GM23338 (cell line): ENCODE measurements at regions not wholly inside any gene's neighbourhood (a gene's known extent, or its start where the extent isn't known, plus 50 kb on each side); places are given as distances from the start of the nearest gene placed in this dataset.

Experiments
- ATAC-seq: fragments of 200-7000 bp; cut with Tn5 transposase; 3 replicates; pipeline ENCODE4 v1.9.1; 2020
- DNase-seq: peaks from one replicate; pipeline ENCODE4 v3.0.0-alpha.2; 2015; ENCODE audit warnings: low spot score
- H2AFZ ChIP-seq: fragments of 200-600 bp; sonication (generic); 2 replicates; pipeline ENCODE4 v1.8.0; 2016; ENCODE audit warnings: antibody characterized with exemption, mild to moderate bottlenecking, moderate library complexity
- H3F3A ChIP-seq: fragments of 200-600 bp; sonication (generic); replicated peaks from 2 replicates; pipeline ENCODE4 v1.8.0; 2017; ENCODE audit warnings: antibody characterized with exemption, mixed run types, low read depth
- H3K27ac ChIP-seq: fragments of 200-600 bp; sonication (generic); 2 replicates; pipeline ENCODE4 v1.6.1; 2016; ENCODE audit warnings: low read depth
- H3K27me3 ChIP-seq: fragments of 200-600 bp; sonication (generic); 2 replicates; pipeline ENCODE4 v1.8.0; 2016; ENCODE audit warnings: mild to moderate bottlenecking, mixed run types, moderate library complexity; ENCODE audit not compliant: insufficient read depth
- H3K36me3 ChIP-seq: fragments of 200-600 bp; sonication (generic); 2 replicates; pipeline ENCODE4 v1.8.0; 2016; ENCODE audit warnings: mild to moderate bottlenecking; ENCODE audit not compliant: insufficient read depth
- H3K4me1 ChIP-seq: fragments of 200-600 bp; sonication (generic); 2 replicates; pipeline ENCODE4 v1.8.0; 2016; ENCODE audit warnings: mild to moderate bottlenecking, moderate library complexity; ENCODE audit not compliant: insufficient read depth
- H3K4me2 ChIP-seq: fragments of 200-600 bp; sonication (generic); 2 replicates; pipeline ENCODE4 v1.7.1; 2017; ENCODE audit warnings: mixed run types
- H3K4me3 ChIP-seq: fragments of 200-600 bp; sonication (generic); 2 replicates; pipeline ENCODE4 v1.6.1; 2016; ENCODE audit warnings: mixed run types
- H3K79me2 ChIP-seq: fragments of 200-600 bp; sonication (generic); replicated peaks from 2 replicates; pipeline ENCODE4 v1.8.0; 2017; ENCODE audit warnings: mild to moderate bottlenecking; ENCODE audit not compliant: insufficient read depth
- H3K9me2 ChIP-seq: fragments of 200-600 bp; sonication (generic); 2 replicates; pipeline ENCODE4 v1.8.0; 2017; ENCODE audit not compliant: insufficient read depth
- H4K20me1 ChIP-seq: fragments of 200-600 bp; sonication (generic); replicated peaks from 2 replicates; pipeline ENCODE4 v1.8.0; 2017; ENCODE audit warnings: mild to moderate bottlenecking; ENCODE audit not compliant: insufficient read depth
- H3K27ac Mint-ChIP-seq: 2 replicates; pipeline ENCODE4 v1.8.0; 2020; ENCODE audit warnings: inconsistent platforms, mild to moderate bottlenecking, moderate library complexity, mixed read lengths
- H3K27me3 Mint-ChIP-seq: 3 replicates; pipeline ENCODE4 v1.8.0; 2022; ENCODE audit warnings: low read depth, mild to moderate bottlenecking, moderate library complexity, mixed read lengths, inconsistent platforms; ENCODE audit not compliant: insufficient read depth, poor library complexity
- H3K36me3 Mint-ChIP-seq: 3 replicates; pipeline ENCODE4 v1.8.0; 2021; ENCODE audit warnings: low read depth, mild to moderate bottlenecking, inconsistent platforms, moderate library complexity, mixed read lengths
- H3K4me1 Mint-ChIP-seq: 3 replicates; pipeline ENCODE4 v1.8.0; 2020; ENCODE audit warnings: mild to moderate bottlenecking, inconsistent platforms, mixed read lengths
- H3K4me3 Mint-ChIP-seq: 3 replicates; pipeline ENCODE4 v1.8.0; 2021; ENCODE audit warnings: moderate library complexity, mild to moderate bottlenecking, inconsistent platforms, mixed read lengths
- H3K9me3 Mint-ChIP-seq: 3 replicates; pipeline ENCODE4 v1.8.0; 2020; ENCODE audit warnings: moderate library complexity, mild to moderate bottlenecking, inconsistent platforms, mixed read lengths
- CREB1 ChIP-seq: fragments of 250-450 bp; sonication (Bioruptor Pico); IDR thresholded peaks from 2 replicates; pipeline ENCODE4 v1.5.0; 2020; ENCODE audit warnings: low read depth, mild to moderate bottlenecking, moderate library complexity
- CTCF ChIP-seq, 2 experiments: fragments of 200-600 bp in 1 of 2; sonication (generic) in 1 of 2; conservative IDR thresholded peaks; 2 replicates each; pipeline versions ENCODE4 v1.5.1 to v1.6.1; 2016 to 2017; ENCODE audit warnings: antibody characterized with exemption in 2 of 2, low read depth in 2 of 2, mild to moderate bottlenecking in 2 of 2, moderate library complexity in 1 of 2
- EZH2 ChIP-seq: fragments of 200-600 bp; sonication (generic); IDR thresholded peaks from one replicate; pipeline ENCODE4 v1.8.0; 2017; ENCODE audit warnings: antibody characterized with exemption, mild to moderate bottlenecking, low read depth; ENCODE audit not compliant: unreplicated experiment
- EZH2phosphoT487 ChIP-seq: fragments of 200-600 bp; sonication (generic); IDR thresholded peaks from one replicate; pipeline ENCODE4 v1.8.1; 2018; ENCODE audit warnings: antibody characterized with exemption; ENCODE audit not compliant: unreplicated experiment
- JUNB ChIP-seq: IDR thresholded peaks from one replicate; pipeline ENCODE4 v1.6.1; 2016; ENCODE audit warnings: antibody characterized with exemption; ENCODE audit not compliant: unreplicated experiment
- NANOG ChIP-seq: IDR thresholded peaks from 2 replicates; pipeline ENCODE4 v1.6.1; 2016; ENCODE audit warnings: antibody characterized with exemption, borderline replicate concordance
- POLR2AphosphoS5 ChIP-seq: IDR thresholded peaks from 2 replicates; pipeline ENCODE4 v1.6.1; 2016; ENCODE audit warnings: antibody characterized with exemption, low read depth
- STAT1 ChIP-seq: IDR thresholded peaks from one replicate; pipeline ENCODE4 v1.6.1; 2016; ENCODE audit warnings: antibody characterized with exemption; ENCODE audit not compliant: unreplicated experiment
- ZNF114 ChIP-seq: fragments of 250-450 bp; sonication (Bioruptor Pico); IDR thresholded peaks from 2 replicates; pipeline ENCODE4 v1.5.0; 2020; ENCODE audit warnings: mild to moderate bottlenecking, moderate library complexity
- ZNF331 ChIP-seq: fragments of 250-450 bp; sonication (Bioruptor Pico); IDR thresholded peaks from 2 replicates; pipeline ENCODE4 v1.5.0; 2020; ENCODE audit warnings: low read depth, mild to moderate bottlenecking, moderate library complexity
- TF ChIP-seq, protein P1 (sequence below): IDR thresholded peaks from one replicate; pipeline ENCODE4 v1.6.1; 2018; ENCODE audit warnings: antibody characterized with exemption; ENCODE audit not compliant: unreplicated experiment
- TF ChIP-seq, protein P2 (sequence below): fragments of 250-450 bp; sonication (Bioruptor Pico); IDR thresholded peaks from 2 replicates; pipeline ENCODE4 v1.5.0; 2020; ENCODE audit warnings: mild to moderate bottlenecking, moderate library complexity
- TF ChIP-seq, protein P3 (sequence below): IDR thresholded peaks from 2 replicates; pipeline ENCODE4 v1.6.1; 2016; ENCODE audit warnings: antibody characterized with exemption

GRCh38 chr6:151172751-151173150, 67.0 kb upstream of the AKAP12 start:
- H2AFZ ChIP-seq: no peak overlapping the region
- H3K27ac ChIP-seq: no peak overlapping the region
- Mint-ChIP-seq H3K36me3 (no peaks in the 10 kb centered on the region), H3K4me1 (peaks cover 8% of the 10 kb centered on the region), H3K4me3 (no peak overlapping the region), H3K27me3 (no peaks in the 10 kb centered on the region), H3K9me3 (no peaks in the 10 kb centered on the region), H3K27ac (no peak overlapping the region)
- H3K36me3 ChIP-seq: no peaks in the 10 kb centered on the region
- no peak overlapping the region for H3K4me2 ChIP-seq
- no peaks in the 10 kb centered on the region for H3K9me2 ChIP-seq
- no peaks in the 10 kb centered on the region for H3K27me3 ChIP-seq
- ATAC-seq: no peak
- no peaks in the 10 kb centered on the region; the same call in 1 of the 2 replicates for H3K4me1 ChIP-seq
- TF ChIP-seq CTCF (conservative IDR thresholded peaks at IDR 0.05; ENCODE audit: low read depth in 2 of 2) (no peak), POLR2AphosphoS5 (no peak), STAT1 (no peak), JUNB (no peak), EZH2phosphoT487 (no peak), EZH2 (no peak), ZNF114 (CRISPR knock-in tag) (no peak), ZNF331 (CRISPR knock-in tag) (no peak), CREB1 (CRISPR knock-in tag) (no peak), NANOG (no peak)
- TF ChIP-seq, protein P1, sequence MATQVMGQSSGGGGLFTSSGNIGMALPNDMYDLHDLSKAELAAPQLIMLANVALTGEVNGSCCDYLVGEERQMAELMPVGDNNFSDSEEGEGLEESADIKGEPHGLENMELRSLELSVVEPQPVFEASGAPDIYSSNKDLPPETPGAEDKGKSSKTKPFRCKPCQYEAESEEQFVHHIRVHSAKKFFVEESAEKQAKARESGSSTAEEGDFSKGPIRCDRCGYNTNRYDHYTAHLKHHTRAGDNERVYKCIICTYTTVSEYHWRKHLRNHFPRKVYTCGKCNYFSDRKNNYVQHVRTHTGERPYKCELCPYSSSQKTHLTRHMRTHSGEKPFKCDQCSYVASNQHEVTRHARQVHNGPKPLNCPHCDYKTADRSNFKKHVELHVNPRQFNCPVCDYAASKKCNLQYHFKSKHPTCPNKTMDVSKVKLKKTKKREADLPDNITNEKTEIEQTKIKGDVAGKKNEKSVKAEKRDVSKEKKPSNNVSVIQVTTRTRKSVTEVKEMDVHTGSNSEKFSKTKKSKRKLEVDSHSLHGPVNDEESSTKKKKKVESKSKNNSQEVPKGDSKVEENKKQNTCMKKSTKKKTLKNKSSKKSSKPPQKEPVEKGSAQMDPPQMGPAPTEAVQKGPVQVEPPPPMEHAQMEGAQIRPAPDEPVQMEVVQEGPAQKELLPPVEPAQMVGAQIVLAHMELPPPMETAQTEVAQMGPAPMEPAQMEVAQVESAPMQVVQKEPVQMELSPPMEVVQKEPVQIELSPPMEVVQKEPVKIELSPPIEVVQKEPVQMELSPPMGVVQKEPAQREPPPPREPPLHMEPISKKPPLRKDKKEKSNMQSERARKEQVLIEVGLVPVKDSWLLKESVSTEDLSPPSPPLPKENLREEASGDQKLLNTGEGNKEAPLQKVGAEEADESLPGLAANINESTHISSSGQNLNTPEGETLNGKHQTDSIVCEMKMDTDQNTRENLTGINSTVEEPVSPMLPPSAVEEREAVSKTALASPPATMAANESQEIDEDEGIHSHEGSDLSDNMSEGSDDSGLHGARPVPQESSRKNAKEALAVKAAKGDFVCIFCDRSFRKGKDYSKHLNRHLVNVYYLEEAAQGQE: no peak
- TF ChIP-seq, protein P2, sequence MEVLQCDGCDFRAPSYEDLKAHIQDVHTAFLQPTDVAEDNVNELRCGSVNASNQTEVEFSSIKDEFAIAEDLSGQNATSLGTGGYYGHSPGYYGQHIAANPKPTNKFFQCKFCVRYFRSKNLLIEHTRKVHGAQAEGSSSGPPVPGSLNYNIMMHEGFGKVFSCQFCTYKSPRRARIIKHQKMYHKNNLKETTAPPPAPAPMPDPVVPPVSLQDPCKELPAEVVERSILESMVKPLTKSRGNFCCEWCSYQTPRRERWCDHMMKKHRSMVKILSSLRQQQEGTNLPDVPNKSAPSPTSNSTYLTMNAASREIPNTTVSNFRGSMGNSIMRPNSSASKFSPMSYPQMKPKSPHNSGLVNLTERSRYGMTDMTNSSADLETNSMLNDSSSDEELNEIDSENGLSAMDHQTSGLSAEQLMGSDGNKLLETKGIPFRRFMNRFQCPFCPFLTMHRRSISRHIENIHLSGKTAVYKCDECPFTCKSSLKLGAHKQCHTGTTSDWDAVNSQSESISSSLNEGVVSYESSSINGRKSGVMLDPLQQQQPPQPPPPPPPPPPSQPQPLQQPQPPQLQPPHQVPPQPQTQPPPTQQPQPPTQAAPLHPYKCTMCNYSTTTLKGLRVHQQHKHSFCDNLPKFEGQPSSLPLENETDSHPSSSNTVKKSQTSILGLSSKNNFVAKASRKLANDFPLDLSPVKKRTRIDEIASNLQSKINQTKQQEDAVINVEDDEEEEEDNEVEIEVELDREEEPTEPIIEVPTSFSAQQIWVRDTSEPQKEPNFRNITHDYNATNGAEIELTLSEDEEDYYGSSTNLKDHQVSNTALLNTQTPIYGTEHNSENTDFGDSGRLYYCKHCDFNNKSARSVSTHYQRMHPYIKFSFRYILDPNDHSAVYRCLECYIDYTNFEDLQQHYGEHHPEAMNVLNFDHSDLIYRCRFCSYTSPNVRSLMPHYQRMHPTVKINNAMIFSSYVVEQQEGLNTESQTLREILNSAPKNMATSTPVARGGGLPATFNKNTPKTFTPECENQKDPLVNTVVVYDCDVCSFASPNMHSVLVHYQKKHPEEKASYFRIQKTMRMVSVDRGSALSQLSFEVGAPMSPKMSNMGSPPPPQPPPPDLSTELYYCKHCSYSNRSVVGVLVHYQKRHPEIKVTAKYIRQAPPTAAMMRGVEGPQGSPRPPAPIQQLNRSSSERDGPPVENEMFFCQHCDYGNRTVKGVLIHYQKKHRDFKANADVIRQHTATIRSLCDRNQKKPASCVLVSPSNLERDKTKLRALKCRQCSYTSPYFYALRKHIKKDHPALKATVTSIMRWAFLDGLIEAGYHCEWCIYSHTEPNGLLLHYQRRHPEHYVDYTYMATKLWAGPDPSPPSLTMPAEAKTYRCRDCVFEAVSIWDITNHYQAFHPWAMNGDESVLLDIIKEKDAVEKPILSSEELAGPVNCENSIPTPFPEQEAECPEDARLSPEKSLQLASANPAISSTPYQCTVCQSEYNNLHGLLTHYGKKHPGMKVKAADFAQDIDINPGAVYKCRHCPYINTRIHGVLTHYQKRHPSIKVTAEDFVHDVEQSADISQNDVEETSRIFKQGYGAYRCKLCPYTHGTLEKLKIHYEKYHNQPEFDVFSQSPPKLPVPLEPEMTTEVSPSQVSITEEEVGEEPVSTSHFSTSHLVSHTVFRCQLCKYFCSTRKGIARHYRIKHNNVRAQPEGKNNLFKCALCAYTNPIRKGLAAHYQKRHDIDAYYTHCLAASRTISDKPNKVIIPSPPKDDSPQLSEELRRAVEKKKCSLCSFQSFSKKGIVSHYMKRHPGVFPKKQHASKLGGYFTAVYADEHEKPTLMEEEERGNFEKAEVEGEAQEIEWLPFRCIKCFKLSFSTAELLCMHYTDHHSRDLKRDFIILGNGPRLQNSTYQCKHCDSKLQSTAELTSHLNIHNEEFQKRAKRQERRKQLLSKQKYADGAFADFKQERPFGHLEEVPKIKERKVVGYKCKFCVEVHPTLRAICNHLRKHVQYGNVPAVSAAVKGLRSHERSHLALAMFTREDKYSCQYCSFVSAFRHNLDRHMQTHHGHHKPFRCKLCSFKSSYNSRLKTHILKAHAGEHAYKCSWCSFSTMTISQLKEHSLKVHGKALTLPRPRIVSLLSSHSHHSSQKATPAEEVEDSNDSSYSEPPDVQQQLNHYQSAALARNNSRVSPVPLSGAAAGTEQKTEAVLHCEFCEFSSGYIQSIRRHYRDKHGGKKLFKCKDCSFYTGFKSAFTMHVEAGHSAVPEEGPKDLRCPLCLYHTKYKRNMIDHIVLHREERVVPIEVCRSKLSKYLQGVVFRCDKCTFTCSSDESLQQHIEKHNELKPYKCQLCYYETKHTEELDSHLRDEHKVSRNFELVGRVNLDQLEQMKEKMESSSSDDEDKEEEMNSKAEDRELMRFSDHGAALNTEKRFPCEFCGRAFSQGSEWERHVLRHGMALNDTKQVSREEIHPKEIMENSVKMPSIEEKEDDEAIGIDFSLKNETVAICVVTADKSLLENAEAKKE (CRISPR knock-in tag): no peak
- TF ChIP-seq, protein P3, sequence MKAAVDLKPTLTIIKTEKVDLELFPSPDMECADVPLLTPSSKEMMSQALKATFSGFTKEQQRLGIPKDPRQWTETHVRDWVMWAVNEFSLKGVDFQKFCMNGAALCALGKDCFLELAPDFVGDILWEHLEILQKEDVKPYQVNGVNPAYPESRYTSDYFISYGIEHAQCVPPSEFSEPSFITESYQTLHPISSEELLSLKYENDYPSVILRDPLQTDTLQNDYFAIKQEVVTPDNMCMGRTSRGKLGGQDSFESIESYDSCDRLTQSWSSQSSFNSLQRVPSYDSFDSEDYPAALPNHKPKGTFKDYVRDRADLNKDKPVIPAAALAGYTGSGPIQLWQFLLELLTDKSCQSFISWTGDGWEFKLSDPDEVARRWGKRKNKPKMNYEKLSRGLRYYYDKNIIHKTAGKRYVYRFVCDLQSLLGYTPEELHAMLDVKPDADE: no peak
- DNase-seq: no peak
- no peaks in the 10 kb centered on the region for H3K79me2 ChIP-seq
- no peaks in the 10 kb centered on the region for H3F3A ChIP-seq
- H4K20me1 ChIP-seq: no peaks in the 10 kb centered on the region
- H3K4me3 ChIP-seq: no peak overlapping the region
